HL-60/S4 (cell line): ENCODE measurements at regions not wholly inside any gene's neighbourhood (a gene's known extent, or its start where the extent isn't known, plus 50 kb on each side); places are given as distances from the start of the nearest gene placed in this dataset.
"Not testable (repeated sequence)": the region's sequence is repeated elsewhere in the genome, so short reads cannot be mapped to it uniquely, and the experiment has no call there.

Experiments used
- in situ Hi-C: fragments of 300-500 bp; cut with MboI; formaldehyde crosslinking; loops from 2 replicates; pipeline ENCODE4 v1.14.3; 2022; ENCODE audit warnings: low sequenced_read_pairs

DNA sequence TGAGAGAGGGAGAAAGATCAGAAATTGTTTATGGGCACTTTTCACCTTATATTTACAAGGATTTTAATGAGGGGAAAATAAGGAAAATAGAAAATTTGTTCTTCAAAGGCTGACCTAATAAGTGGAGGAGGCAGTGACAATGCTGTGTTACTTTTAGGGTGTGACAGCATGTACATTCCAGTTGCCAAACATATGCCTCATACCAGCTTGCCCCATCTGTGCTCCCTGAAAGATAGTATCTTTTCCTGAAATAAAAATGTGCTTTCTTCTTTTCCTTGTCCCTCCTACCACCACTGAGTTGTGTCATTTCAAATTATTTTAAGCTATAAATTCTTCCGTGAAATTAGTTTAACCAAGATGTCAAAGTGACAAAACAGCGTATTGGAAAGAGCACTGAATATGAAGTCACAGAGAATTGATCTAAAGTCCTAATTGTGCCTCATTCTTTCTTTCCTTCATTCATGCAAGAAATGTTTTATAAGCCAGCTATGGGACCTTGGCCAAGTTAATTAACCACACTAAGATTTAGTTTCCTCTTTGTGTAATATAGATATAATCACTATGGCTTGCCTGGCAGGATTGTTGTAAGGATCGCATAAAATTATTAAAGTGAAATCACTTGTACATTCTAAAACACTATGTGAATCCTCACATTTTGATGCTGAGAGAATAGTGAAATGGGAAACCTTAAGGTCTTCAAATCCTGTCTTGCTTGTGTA lies 1307.5 kb upstream of the TENM4 start:
- in situ Hi-C loops: no loop called here

DNA sequence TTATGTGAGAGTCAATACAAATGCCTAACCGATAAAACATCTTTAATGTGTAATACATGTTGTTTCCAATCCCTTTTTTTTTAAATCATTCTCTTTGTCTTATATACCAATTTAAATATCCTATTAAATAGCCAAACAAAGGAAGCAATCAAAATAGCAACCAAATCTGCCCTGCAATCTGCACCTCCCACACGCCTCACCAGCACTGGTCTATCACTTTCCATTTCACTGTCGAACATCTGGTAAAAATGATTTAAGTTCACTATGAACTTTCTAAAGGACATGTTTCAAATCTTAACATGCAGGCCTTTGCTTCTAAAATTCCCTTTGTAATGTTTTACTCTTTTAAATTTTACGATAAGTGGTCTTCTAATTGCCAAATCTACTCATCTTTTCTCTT lies 1305.5 kb upstream of the TENM4 start:
- in situ Hi-C loops: no loop called here

DNA sequence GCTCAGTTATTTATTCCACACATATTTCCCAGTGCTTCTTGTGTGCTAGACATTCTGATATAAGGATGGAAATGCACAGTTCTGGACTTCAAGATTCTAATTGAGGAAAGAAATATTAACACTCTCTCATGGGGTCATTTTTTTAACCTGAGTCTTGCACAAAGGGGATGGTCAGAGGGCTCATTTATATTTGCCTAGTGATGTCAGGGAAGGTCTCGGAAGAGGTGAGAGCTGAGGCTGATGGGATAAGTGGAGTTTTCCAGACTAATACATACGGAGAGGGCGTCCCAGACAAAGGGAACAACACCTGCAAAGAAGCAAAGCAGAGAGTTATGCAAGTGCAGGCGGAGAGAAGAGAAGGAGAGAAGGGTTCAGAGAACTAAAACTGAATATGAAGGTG lies 1304.6 kb upstream of the TENM4 start:
- in situ Hi-C loops: no loop called here

- in situ Hi-C loops: no loop called here
Observed at GRCh38 chr11:80733790-80734189, 1293.0 kb upstream of the TENM4 start.

- in situ Hi-C loops: no loop called here
Observed at GRCh38 chr11:80733361-80733760, 1292.5 kb upstream of the TENM4 start.

GRCh38 chr11:80727315-80727714 lies 1286.5 kb upstream of the TENM4 start:
- in situ Hi-C loops: no loop called here

DNA sequence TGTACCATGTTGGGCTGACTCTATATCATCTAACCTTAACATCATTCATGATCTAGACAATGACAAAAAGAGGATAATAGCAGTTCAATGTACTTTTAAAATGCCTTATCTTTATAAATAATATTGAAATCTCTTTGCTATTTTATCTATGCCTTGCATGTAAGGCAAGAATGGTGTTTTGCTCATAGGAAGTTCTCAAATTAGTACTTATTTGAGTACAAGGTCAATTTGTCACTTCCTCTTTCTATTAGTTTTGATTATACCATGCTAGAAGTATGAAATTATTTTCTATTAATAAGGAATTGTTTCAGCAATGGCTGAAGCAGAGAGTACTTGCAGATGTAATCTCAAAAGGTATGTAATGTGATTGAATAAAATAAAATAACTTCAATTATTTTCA lies 1285.4 kb upstream of the TENM4 start:
- in situ Hi-C loops: no loop called here

- in situ Hi-C loops: no loop called here
Observed at GRCh38 chr11:80724366-80724765, 1283.5 kb upstream of the TENM4 start.

GRCh38 chr11:80722629-80723028 lies 1281.8 kb upstream of the TENM4 start:
- in situ Hi-C loops: no loop called here

- in situ Hi-C loops: no loop called here
Observed at GRCh38 chr11:80720295-80720694, 1279.5 kb upstream of the TENM4 start.

- in situ Hi-C loops: no loop called here
Observed at GRCh38 chr11:80719292-80719646, 1278.4 kb upstream of the TENM4 start.

- in situ Hi-C loops: no loop called here
Observed at GRCh38 chr11:80718611-80719291, 1277.9 kb upstream of the TENM4 start.

- in situ Hi-C loops: no loop called here
Observed at GRCh38 chr11:80702264-80702663, 1261.4 kb upstream of the TENM4 start.

GRCh38 chr11:80700386-80700785 lies 1259.6 kb upstream of the TENM4 start:
- in situ Hi-C loops: no loop called here

GRCh38 chr11:80699406-80700177 lies 1258.8 kb upstream of the TENM4 start:
- in situ Hi-C loops: not testable (repeated sequence)

GRCh38 chr11:80698637-80699036 lies 1257.8 kb upstream of the TENM4 start:
- in situ Hi-C loops: no loop called here

DNA sequence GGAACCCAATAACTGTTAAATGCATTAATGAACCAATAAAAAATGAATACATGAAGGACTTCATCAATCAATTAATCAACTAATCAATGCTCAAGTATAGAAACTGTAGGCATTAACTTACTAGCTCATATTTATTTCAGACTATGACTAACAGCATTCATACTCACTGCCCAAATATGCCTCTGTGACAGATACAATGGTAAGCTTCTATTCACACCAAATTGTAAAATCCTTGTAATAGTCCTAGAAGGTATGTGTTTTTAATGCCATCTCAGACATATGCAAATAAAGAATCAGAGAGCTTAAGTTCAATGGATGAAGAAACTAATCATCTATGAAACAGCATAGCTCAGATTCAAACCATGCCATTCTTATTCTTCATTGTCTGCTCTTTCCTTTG lies 1253.6 kb upstream of the TENM4 start:
- in situ Hi-C loops: no loop called here

DNA sequence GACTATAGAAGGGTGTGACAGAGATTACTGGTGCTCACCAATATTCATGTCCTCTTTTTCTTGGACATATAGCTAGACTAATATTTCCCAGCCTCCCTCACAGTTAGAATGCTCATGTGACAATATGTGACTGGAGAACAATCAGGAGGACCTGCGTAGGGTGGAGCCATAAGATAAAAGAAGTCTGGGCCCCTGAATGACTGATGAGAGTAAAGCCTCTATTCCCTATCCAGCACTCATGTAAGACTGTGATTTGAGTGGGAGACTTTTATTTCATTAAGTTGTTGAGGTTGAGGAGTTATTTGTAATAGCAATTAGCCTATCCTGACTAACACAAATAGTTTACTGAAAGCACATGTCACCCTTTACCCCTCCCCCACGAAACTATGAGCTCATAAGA lies 1247.1 kb upstream of the TENM4 start:
- in situ Hi-C loops: no loop called here

DNA sequence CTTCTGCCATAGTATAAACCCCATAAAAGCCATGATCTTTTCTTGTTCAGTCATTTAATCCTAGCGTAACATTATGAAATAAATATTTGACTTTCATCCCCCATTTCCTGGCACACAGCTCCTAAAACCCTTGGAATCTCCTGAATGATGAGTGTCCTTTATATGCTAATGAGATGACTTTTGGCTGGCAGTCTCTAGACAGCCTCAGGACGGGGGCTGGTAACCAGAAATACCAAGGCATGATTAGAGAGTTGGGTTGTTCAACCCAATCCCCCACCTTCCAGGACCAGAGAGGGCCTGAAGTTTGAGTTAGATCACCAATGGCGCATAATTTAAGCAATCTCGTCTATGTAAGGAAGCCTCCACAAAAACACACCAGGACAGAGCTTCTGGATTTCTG lies 1246.1 kb upstream of the TENM4 start:
- in situ Hi-C loops: no loop called here

DNA sequence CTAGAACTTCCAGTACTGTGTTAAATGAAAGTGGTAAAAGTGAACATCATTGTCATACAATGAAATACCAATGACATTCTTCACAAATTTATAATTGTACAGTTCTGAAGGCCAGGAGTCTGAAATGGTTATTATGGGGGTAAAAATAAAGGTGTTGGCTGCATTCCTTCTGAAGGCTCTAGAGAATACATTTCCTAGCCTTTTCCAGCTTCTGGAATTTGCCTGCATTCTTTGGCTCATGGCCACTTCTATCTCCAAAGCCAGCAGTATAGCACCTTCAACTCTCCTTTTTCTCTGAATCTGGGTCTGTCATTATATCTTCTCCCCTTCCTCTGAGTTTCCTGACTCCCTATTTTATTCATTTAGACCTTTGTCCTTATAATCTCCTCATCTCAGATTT lies 1232.7 kb upstream of the TENM4 start:
- in situ Hi-C loops: no loop called here

DNA sequence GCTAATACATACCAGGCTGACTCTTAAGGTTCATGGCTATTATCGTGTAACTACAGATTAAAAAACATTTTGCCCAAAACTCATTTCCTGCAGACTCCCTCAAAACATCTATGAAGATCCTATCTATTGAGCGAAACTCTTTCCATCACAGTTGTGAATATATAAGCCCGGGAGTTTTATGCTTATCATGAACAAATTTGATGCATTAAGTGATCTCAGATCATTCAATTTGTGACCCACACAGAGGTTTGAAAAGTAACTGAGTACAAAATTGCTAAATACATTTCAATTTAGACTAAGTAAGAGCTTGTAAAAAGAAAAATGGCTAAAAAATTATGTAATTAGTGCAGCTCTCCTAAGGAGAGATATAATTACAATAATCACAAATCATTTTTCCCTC lies 1228.8 kb upstream of the TENM4 start:
- in situ Hi-C loops: no loop called here

- in situ Hi-C loops: no loop called here
Observed at GRCh38 chr11:80668039-80668438, 1227.2 kb upstream of the TENM4 start.
